LNCAP (cell line): ENCODE measurements at regions not wholly inside any gene's neighbourhood (a gene's known extent, or its start where the extent isn't known, plus 50 kb on each side); places are given as distances from the start of the nearest gene placed in this dataset.

Source experiments
- TF ChIP-seq, protein P1 (sequence below): fragments of 450-650 bp; IDR thresholded peaks from 2 replicates; pipeline ENCODE4 v1.5.1; 2017; ENCODE audit warnings: mild to moderate bottlenecking

DNA sequence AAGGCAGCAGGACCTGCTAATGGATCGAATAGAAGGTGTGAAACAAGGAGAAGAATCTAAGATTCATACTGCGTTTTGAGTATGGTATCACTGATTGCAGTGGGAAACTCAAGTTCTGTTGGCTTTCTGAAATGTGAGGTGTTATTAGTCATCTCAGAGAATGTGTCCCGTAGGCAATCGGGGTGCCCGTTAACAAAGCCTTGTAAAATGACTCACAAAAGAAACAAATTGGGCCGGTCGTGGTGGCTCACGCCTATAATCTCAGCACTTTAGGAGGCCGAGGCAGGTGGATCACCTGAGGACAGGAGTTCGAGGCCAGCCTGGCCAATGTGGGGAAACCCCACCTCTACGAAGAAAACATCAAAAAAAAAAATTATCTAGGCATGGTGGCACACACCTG lies 118.2 kb upstream of the C7orf33 start:
- TF ChIP-seq, protein P1, sequence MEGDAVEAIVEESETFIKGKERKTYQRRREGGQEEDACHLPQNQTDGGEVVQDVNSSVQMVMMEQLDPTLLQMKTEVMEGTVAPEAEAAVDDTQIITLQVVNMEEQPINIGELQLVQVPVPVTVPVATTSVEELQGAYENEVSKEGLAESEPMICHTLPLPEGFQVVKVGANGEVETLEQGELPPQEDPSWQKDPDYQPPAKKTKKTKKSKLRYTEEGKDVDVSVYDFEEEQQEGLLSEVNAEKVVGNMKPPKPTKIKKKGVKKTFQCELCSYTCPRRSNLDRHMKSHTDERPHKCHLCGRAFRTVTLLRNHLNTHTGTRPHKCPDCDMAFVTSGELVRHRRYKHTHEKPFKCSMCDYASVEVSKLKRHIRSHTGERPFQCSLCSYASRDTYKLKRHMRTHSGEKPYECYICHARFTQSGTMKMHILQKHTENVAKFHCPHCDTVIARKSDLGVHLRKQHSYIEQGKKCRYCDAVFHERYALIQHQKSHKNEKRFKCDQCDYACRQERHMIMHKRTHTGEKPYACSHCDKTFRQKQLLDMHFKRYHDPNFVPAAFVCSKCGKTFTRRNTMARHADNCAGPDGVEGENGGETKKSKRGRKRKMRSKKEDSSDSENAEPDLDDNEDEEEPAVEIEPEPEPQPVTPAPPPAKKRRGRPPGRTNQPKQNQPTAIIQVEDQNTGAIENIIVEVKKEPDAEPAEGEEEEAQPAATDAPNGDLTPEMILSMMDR = no peak

DNA sequence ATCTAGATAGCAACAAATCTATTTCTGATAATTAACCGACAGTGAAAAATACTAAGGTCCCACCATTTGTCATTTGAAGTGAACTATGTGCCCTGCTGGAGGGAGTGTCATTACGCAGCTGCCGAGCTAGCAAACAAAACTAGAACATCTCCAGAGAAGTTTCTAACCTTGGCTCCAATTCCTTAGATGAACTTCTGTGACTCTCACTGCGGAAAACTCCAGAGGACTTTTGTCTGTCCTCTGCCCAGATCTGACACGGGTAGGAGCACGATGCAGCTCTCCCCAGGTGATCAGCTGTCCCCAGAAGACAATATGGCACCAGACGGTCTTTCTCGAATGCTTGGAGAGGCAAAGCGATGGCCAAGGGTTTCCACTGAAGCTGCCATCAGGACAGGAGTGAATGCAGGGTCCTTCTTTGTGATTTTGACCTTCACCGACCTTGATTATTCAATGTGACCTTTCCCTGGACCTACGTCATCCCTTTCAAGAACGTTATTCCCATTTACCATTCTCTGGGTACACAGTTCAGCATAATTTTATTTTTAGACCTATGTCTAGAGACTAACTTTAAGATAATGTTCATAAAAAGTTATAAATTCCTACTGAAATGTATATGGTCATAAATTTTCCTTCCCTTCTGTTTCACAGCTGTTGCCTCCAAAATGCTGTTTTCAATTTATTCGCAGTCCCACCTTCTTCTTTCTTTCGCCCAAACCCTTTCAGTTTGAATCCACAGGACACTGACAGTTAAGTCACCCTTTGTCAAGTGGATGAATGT lies 116.7 kb upstream of the C7orf33 start:
- TF ChIP-seq, protein P1 = no peak

DNA sequence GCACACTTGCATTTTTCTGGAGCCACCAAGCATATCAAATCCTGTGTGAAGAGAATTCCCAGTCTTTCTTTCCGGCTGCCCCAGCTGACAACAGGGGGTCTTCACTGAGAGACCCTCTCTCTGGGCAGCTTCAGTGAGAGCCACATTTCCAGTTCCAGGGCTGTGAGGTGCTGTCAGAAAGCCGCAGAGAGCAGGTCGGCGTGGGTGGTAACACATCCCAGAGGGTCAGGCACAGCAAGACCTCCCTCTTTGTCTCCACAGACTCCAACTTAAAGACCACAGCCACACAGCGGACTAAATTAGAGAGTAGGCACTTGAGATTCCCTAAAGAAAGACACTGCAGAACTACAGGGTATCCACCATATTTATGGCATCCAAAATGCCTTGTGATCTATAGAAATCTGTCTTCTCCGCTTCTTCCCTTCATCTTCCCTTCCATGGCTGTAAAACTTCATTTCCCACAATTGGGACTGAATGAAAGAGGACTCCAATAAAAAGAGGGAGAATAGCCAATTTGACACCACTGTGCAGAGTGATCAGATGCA lies 116.0 kb upstream of the C7orf33 start:
- TF ChIP-seq, protein P1 = no peak

DNA sequence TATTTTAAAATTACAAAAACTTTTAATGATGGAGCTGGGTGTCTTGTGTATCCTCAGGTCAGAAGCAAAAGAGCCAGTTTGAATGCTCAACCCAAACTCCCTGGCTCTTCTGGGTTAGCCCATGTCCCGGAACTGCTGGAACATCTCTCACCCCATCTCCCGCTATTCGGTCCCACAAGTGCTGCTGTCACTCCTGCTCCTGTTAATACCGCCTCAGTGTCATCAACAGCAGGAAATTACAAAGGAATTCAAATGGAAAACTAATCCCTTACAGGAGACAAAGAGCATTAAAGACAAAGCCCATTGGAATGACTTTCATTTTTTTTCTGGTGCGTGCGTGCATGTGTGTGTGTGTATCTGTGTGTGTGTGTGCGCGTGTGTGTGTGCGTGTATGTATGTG lies 112.0 kb upstream of the C7orf33 start:
- TF ChIP-seq, protein P1 = no peak

DNA sequence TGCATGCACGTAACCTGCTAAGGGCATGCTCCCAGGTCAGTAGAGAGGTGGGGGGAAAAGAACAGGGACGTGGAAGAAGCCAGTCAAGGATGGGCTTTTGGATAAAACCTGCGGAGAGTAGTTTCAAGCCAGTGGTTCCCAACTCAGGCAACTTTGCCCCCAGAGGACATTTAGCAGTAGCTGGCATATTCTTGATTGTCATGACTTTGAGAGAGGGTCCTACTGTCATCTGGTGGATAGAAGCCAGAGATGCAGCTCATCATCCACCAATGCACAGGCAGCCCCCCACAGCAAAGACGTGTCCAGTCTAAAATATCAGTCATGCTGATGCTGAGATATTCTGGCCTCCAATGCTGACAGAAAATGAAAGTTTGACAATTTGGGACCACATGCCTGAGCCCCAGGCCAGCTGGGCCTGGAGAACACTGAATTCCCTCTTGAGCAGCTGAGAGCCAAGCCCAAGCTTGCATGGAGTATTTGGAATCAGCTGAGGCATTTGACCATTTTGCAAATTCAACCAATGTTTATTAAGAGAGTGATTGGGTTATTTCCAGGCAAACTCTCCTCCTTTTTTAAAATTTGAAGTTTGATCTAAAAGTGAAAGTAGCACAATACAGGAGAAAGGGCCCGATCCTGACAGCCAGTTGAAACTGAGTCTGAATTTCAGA lies 110.0 kb upstream of the C7orf33 start:
- TF ChIP-seq, protein P1 = no peak

DNA sequence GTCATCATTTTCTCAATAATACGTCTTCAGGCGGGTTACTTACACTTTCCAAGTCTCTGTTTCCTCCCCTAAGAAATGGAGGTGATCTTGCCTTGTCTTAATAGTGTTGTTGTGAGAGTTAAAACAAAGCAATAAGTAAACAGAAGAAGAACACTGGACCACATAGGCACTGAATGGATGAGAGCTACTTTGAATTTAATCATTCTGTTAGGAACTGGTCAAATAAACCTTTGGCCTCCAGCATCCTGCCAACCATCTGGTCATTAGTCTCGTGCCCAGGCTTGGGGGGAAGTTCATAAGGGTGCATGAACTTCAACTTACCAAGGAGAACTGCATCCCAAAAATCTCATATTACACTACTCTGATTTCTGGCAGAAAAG lies 109.4 kb upstream of the C7orf33 start:
- TF ChIP-seq, protein P1 = no peak

DNA sequence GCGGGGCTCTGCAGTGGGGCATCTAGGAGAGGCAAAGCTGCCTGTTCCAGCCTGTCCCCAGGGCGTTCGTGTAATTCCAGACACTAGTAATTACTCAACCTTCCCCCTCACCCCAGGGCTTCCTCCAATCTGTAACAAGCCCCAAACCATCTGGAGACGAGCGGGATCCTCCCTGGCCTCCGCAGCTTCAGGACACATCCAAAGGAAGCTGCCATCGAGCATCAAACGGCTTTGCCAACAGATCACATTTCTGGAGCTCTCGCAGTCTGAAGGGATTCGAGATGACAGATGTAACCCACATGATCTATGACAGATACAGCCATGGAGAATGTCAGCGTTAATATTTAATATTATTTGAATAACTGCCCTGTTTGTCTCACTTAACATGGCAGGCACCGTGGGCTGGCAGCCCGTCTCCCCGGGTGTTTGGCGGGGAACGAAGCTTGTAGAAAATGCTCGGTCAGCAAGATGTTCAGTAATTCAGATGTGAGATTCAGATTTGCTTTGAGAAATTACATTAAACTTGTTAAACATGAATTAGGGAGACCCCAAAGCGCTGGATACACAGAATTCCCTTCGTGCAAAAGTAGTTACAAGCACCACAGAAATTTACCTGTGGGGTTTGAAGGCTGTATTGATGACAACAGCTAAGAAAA lies 108.5 kb upstream of the C7orf33 start:
- TF ChIP-seq, protein P1 = no peak
